Right forelimb (tissue), 1 donor: ENCODE measurements at regions not wholly inside any gene's neighbourhood (a gene's known extent, or its start where the extent isn't known, plus 50 kb on each side); places are given as distances from the start of the nearest gene placed in this dataset.

Experiments used
- DNase-seq: peaks from one replicate; pipeline ENCODE4 v3.0.0-alpha.2; 2018

- no peak for DNase-seq
Observed at GRCh38 chr16:85188822-85189672, 76.8 kb upstream of the CIBAR2 start.

DNA sequence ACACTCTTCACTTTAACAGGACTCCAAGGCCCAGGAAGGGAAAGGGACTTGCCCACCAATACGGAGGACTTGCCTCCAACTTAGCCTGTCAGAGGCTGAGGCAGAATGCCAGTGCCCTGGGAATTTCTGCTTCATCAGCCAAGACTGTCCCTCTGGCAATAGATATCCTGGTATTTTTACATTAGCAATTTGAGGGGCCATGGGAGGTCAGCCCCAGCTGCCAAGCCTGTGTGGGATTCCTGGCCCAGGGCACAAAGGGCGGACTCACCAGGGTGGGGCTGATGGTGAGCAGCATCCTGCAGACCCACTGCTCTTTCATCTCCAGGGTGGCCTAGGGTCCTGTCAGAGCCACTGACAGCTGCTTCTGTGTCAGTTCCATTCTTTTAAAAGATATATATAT lies 78.3 kb upstream of the CIBAR2 start:
- no peak for DNase-seq

GRCh38 chr16:85191341-85191965 lies 79.2 kb upstream of the CIBAR2 start:
- DNase-seq = no peak

- DNase-seq = no peak
Observed at GRCh38 chr16:85192238-85193114, 80.2 kb upstream of the CIBAR2 start.

GRCh38 chr16:85193115-85193493 lies 80.8 kb upstream of the CIBAR2 start:
- DNase-seq = no peak

GRCh38 chr16:85193876-85194275 lies 81.6 kb upstream of the CIBAR2 start:
- DNase-seq = no peak

DNA sequence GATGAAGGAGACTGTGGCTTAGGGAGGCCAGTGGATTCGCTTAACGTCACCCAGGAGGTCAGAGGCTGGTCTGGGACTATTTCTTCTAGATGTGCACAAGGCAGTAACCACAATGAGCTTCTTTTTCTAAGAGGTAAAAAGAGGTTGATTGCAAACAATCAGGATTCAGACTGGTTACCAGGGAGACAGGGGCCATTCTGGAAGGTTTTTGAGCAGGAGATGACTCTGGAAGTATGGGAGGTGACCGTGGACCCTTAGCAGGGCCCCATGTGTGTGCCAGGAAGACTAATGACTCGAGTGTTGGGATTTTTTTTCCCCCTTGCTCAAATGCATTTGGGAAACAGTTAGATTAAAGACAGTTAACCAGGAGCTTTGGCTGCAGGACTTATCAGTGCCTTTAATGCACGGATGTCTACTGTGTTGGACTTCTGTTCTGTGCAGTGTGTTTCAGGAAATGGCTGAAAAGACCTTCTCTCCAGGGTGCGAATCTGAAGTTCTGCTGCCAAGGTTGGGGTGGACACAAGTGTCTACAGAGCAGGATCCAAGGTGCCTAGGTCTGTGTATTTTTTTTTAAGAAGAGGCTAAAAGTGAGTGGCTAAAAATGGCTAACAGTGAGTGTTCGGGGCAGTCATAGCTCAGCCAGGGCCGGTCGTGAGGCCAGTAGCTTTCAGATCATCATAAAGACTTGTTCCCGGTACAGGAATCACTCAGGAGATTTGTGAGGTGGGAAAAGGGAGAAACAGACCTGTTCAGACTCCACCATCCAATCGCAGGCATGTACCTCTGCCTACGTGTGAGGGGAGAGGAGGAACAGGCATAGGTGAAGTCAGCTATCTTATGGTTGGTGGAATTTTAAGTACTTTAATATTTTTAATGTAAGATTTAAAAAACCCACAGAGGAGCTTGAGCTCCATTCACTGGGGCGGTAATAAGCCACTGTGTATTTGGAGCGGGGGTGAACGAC lies 82.3 kb upstream of the CIBAR2 start:
- DNase-seq = no peak

DNA sequence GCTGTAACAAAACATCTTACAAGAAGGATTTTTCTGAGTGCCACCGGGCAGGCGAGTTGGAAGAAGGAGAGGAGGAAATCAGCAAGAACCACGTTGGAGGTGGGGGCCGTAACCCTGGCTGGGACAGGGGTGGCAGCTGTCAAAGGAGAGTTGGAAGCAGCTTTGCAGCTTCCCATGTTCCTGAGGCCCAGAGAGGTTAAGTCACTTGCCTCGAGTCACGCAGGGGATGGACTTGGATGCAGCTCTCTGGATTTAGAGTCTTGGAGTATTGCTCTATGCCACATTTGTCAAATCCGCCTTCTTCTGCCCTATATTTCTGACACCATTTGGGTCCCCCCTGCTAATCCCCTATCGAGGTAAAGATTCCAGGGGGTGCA lies 83.0 kb upstream of the CIBAR2 start:
- no peak for DNase-seq

- no peak for DNase-seq
Observed at GRCh38 chr16:85195900-85196772, 83.9 kb upstream of the CIBAR2 start.

- DNase-seq = no peak
Observed at GRCh38 chr16:85196976-85197375, 84.7 kb upstream of the CIBAR2 start.

- DNase-seq = no peak
Observed at GRCh38 chr16:85197611-85198566, 85.6 kb upstream of the CIBAR2 start.

DNA sequence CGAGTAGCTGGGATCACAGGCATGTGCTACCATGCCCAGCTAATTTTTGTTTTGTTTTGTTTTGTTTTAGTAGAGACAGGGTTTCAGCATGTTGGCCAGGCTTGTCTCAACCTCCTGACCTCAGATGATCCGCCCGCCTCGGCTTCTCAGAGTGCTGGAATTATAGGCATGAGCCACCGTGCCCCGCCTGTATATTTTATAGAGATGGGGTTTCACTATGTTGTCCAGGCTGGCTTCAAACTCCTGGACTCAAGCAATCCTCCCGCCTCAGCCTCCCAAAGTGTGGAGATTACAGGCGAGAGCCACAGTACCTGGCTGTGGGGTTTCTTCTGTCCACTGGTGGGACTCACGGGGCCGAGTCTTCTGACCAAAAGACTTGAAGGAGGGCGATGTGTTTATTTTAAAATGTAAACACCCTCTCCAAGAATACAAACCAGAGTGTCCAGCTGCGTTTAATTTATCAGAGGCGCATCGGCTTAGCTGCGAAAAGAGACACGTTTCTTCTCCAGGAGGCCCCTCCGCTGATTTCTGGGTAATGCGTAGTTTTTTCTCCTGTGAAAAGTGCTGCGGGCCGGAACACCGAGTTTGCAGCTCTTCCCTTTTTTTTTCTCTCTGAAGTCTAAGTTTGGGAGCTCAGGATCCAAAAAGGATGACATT lies 86.9 kb upstream of the CIBAR2 start:
- no peak for DNase-seq

GRCh38 chr16:85199880-85200279 lies 87.6 kb upstream of the CIBAR2 start:
- DNase-seq = no peak

DNA sequence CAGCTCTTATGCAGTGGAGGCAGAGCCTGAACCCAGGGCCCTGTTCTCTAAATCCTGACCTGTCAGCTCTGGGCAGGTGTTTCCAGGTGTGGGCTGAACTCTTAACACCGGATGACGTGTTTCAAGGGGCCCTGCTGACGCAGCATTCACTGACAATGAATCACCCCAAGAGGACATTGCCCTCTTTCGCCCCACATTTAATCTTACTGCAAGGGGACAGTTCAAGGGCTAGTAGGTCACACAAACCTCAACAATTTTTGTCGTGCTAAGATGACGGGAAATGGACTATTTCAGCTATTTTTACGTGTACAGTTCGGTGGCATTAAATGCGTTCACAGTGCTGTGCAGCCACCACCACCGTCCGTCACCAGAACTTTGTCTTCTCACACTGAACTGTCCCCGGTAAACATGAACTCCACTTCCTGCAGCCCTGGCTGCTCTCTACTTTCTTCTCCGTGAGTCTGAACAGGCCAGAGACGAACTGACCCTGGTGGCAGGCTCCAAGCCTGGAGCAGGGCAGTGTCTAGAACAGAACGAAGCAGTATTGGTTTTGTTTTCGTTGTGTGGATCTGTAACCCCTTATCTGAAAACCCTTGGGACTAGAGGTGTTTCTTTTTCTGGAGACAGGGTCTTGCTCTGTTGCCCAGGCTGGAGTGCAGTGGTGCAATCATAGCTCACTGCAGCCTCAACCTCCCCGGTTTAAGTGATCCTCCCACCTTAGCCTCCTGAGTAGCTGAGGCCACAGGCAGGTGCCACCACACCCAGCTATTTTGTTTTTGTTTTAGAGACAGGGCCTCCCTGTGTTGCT lies 88.4 kb upstream of the CIBAR2 start:
- DNase-seq = no peak

DNA sequence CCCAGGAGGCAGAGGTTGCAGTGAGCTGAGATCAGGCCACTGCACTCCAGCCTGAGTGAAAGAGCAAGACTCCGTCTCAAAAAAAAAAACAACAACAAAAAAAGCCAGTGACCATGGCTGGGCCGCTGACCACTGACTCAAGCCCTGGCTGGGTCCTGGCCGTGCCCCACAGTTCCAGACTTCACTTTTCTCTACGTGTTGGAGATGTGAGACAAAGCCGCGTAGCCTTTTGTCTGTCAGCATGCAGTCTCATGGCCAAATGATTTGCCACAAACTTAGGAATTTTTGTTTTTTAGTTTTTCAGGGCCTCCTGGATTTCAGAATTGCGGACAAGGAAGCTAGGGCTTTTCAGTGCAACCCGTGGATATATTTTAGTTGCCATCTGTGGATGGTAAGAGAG lies 89.3 kb upstream of the CIBAR2 start:
- no peak for DNase-seq

DNA sequence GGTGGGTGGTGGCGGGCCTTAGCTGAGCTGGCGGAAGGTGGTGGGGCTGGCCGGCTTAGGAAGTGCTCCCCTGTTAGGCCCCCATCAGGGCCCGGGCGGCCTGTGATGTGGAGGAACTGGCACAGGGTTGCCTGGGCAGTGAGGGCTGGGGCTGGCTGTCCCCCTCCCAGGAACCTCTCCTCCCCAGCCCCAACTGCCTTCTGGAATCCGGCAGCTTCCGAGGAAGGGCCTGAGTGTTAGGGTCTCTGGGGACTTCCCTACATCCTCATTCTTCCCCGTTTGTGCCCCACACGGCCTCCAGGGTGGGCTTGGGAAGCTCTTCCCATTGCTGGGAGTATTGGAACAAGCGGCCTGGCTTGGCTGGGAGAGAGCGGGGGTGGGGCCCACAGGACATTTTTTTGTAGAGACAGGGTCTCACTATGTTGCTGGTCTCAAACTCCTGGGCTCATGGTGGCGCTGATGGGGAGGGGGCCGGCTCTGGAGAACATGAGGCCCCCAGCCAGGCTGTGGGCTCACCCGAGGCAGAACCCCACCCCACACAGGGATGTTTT lies 89.9 kb upstream of the CIBAR2 start:
- no peak for DNase-seq

- peak; percentile 79 for DNase-seq
Observed at GRCh38 chr16:85202631-85203461, 90.6 kb upstream of the CIBAR2 start.

GRCh38 chr16:85203462-85203813 lies 91.2 kb upstream of the CIBAR2 start:
- no peak for DNase-seq
